ENCODE measurements at regions not wholly inside any gene's neighbourhood (a gene's known extent, or its start where the extent isn't known, plus 50 kb on each side); places are given as distances from the start of the nearest gene placed in this dataset.

DNA sequence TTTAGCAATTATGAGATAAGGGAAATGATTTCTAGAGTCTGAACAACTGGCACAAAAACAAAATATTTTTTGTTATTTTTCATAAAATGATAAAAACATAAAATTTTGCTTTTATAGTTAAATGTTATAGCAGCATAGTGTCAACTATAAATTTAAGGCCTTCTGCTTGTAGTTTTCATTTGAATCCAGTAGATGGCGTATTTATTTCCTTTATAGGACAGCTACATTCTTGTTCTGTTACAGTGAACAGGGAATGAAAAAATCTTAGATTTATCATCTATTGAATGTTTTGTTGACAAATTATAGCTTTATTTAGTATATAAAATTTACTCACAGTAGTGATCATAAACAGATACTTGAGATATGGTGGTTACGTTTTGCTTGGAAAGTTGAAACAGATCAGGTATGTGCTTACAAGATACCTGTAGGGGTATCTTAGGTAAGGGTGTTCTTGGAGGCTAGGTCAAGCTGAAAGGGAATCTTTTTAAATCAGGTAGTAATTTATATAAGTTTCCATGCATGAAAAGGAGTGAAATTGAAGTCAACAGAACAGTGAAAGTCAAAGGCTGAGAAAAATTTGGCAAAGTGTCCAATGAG, 239.3 kb upstream of the GRIN3A start:
- WGBS, 2 experiments (ENCODE audit: insufficient coverage in 1 of 2, insufficient read length in 1 of 2): 0% methylated on average over 1 of the region's 2 CpGs; no CpG with 5 or more reads in 1 of the 2 experiments
- no peaks in the 10 kb centered on the region for H3K9me3 Mint-ChIP-seq
- Histone ChIP-seq H3K4me3 (ENCODE audit: low read length) (no peak overlapping the region), H3K9me3 (ENCODE audit: control insufficient read depth, low read length) (peaks cover 12% of the 10 kb centered on the region), H3K9ac (ENCODE audit: extremely low read depth, low read length, poor library complexity, severe bottlenecking) (no peak overlapping the region), H3K27ac (ENCODE audit: low read depth, low read length) (no peak overlapping the region), H3K27me3 (ENCODE audit: control insufficient read depth, insufficient read depth, low read length, poor library complexity, severe bottlenecking) (no peaks in the 10 kb centered on the region), H3K36me3 (ENCODE audit: control insufficient read depth, insufficient read depth, low read length) (no peaks in the 10 kb centered on the region), H3K4me1 (ENCODE audit: control insufficient read depth, insufficient read depth, low read length) (no peaks in the 10 kb centered on the region)
- no peaks in the 10 kb centered on the region for H3K4me1 Mint-ChIP-seq
- TF ChIP-seq, protein P1, sequence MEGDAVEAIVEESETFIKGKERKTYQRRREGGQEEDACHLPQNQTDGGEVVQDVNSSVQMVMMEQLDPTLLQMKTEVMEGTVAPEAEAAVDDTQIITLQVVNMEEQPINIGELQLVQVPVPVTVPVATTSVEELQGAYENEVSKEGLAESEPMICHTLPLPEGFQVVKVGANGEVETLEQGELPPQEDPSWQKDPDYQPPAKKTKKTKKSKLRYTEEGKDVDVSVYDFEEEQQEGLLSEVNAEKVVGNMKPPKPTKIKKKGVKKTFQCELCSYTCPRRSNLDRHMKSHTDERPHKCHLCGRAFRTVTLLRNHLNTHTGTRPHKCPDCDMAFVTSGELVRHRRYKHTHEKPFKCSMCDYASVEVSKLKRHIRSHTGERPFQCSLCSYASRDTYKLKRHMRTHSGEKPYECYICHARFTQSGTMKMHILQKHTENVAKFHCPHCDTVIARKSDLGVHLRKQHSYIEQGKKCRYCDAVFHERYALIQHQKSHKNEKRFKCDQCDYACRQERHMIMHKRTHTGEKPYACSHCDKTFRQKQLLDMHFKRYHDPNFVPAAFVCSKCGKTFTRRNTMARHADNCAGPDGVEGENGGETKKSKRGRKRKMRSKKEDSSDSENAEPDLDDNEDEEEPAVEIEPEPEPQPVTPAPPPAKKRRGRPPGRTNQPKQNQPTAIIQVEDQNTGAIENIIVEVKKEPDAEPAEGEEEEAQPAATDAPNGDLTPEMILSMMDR (conservative IDR thresholded peaks at IDR 0.05): peak; percentile 88
- no peaks in the 10 kb centered on the region for H3K27me3 Mint-ChIP-seq (ENCODE audit: insufficient read depth)
- no peak overlapping the region for H3K4me3 Mint-ChIP-seq
- no peak overlapping the region for H3K27ac Mint-ChIP-seq
- no peak for DNase-seq
- no peaks in the 10 kb centered on the region for H3K36me3 Mint-ChIP-seq (ENCODE audit: low read depth)

DNA sequence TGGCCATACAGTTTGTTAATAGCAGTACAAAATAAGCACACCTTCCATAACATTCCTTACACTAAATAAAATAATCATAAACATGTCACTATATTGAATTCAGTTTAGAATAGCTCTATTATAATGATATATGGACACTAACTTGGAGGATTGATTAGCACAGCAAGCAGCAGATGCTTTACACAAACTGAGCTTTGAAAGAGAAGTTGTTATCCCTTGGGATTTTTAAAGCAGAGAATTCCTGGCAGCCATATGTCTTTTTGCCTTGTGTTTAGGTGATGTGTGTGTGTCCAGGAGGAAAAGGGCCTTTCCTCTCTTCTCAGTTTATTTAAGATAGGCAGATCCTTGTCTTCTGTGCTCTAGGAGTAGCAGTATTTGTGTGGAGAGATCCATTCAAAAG, 232.2 kb upstream of the GRIN3A start:
- Mint-ChIP-seq H3K4me3 (no peak overlapping the region), H3K27ac (no peak overlapping the region), H3K27me3 (ENCODE audit: insufficient read depth) (no peaks in the 10 kb centered on the region), H3K4me1 (peaks cover 2% of the 10 kb centered on the region), H3K36me3 (ENCODE audit: low read depth) (no peaks in the 10 kb centered on the region), H3K9me3 (no peaks in the 10 kb centered on the region)
- Histone ChIP-seq H3K9ac (ENCODE audit: extremely low read depth, low read length, poor library complexity, severe bottlenecking) (no peak overlapping the region), H3K27ac (ENCODE audit: low read depth, low read length) (no peak overlapping the region), H3K4me1 (ENCODE audit: control insufficient read depth, insufficient read depth, low read length) (no peaks in the 10 kb centered on the region), H3K27me3 (ENCODE audit: control insufficient read depth, insufficient read depth, low read length, poor library complexity, severe bottlenecking) (no peaks in the 10 kb centered on the region), H3K36me3 (ENCODE audit: control insufficient read depth, insufficient read depth, low read length) (no peaks in the 10 kb centered on the region), H3K9me3 (ENCODE audit: control insufficient read depth, low read length) (peaks cover 10% of the 10 kb centered on the region), H3K4me3 (ENCODE audit: low read length) (no peak overlapping the region)
- TF ChIP-seq, protein P1 (conservative IDR thresholded peaks at IDR 0.05): no peak
- DNase-seq: no peak

DNA sequence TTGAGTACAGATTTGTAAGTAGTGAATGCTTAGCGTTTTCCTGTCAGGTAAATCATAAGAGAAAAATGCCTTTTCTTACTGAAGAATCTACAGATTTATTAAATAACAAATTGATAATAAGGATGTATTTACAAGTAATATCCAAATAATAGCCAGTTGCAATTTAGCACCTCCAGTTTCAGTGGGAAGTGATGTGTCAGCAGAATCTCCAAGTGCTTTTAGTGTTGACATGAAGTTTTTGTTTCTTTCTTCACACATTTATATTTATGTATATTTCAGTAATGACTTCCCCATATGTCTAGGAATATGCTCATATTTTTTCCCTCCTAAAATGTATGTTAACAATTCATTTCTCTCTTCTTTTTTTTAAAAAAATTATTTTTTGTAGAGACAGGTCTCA, 229.9 kb upstream of the GRIN3A start:
- no peaks in the 10 kb centered on the region for H3K36me3 ChIP-seq (ENCODE audit: control insufficient read depth, insufficient read depth, low read length)
- Mint-ChIP-seq H3K9me3 (no peaks in the 10 kb centered on the region), H3K36me3 (ENCODE audit: low read depth) (no peaks in the 10 kb centered on the region), H3K27ac (no peak overlapping the region), H3K4me1 (peaks cover 2% of the 10 kb centered on the region), H3K27me3 (ENCODE audit: insufficient read depth) (peaks cover 1% of the 10 kb centered on the region), H3K4me3 (no peak overlapping the region)
- no peak for DNase-seq
- H3K27me3 ChIP-seq (ENCODE audit: control insufficient read depth, insufficient read depth, low read length, poor library complexity, severe bottlenecking): no peaks in the 10 kb centered on the region
- H3K4me1 ChIP-seq (ENCODE audit: control insufficient read depth, insufficient read depth, low read length): no peaks in the 10 kb centered on the region
- peaks cover 10% of the 10 kb centered on the region for H3K9me3 ChIP-seq (ENCODE audit: control insufficient read depth, low read length)
- H3K27ac ChIP-seq (ENCODE audit: low read depth, low read length): no peak overlapping the region
- no peak overlapping the region for H3K9ac ChIP-seq (ENCODE audit: extremely low read depth, low read length, poor library complexity, severe bottlenecking)
- WGBS, 2 experiments (ENCODE audit: insufficient coverage in 1 of 2, insufficient read length in 1 of 2): 67% methylated on average over 1 of the region's 1 CpG; no CpG with 5 or more reads in 1 of the 2 experiments
- no peak overlapping the region for H3K4me3 ChIP-seq (ENCODE audit: low read length)
- TF ChIP-seq, protein P1 (conservative IDR thresholded peaks at IDR 0.05): no peak
